GM12872 (cell line): ENCODE measurements at regions not wholly inside any gene's neighbourhood (a gene's known extent, or its start where the extent isn't known, plus 50 kb on each side); places are given as distances from the start of the nearest gene placed in this dataset.

Source experiments
- CTCF ChIP-seq: IDR thresholded peaks from 3 replicates; pipeline ENCODE4 v1.5.1; 2011; ENCODE audit warnings: low read depth, mild to moderate bottlenecking, low read length, moderate library complexity; ENCODE audit not compliant: insufficient read depth

GRCh38 chr13:39886336-39886735 lies 230.9 kb downstream of the COG6 start:
- TF ChIP-seq CTCF, result no peak

DNA sequence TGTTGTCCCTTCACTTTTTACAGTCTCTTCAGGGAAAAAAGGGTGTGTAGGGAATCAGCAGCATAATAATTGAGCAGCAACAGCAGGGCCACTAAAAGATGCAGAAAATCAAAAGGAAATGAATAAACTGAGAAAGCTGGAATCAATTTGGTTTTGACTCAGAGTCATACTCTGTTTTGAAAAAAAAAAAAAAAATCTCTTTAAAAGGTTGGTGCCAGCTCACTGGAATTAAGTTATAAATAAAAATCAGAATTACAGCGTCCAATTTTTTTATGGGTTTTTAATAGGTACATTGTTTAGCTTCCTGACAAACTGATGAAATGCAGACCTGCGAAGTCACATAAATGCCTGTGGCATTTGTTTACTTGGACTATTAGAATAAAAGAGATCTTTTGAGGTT lies 231.9 kb downstream of the COG6 start:
- TF ChIP-seq CTCF, result no peak

GRCh38 chr13:39888865-39889810 lies 233.7 kb downstream of the COG6 start:
- no peak for TF ChIP-seq CTCF

GRCh38 chr13:39890537-39890936 lies 235.1 kb downstream of the COG6 start:
- TF ChIP-seq CTCF, result no peak

DNA sequence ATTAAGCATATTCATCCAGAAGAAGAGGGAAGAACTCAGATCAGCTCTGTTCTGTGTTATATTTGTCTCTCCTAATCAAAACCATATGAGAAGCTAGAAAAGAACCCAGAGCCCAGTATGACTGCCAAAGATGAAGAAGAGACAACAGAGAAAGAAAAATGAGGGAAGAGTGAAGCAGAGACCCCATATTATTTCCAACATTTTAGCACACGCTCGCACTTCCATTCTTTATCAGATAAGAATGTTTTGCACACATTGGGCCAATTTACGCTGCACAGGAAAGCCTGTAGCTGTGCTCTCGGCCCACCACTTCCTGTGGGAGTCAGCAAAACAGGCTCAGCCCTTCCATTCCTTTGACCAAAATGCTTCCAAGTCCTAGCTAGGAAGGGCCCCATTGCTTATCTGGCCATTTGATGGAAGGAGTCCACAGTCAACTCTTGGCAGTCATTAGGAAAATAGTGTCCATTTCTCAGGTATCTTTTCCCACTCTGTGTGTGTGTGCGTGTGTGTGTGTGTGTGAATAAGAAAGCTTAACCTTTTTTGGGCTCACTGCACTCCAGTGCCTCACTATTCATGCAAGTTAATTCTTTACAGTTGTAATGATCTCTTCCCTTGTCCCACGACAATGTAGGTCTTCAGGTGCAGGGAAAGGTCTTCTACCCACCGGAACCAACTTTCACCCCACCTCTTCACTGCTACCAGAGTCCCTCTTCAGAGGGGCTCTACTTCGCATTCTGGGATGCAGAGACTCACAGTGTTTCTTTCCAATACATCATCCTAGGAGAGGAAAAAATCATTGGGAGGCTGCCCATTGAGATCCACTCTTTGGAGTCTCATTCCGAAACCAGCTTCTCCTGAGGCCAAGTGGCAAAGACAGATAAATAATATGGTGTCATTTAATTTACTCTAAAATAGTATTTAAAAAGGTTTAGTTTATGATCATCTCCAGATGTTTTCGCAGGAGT lies 237.5 kb downstream of the COG6 start:
- no peak for TF ChIP-seq CTCF

GRCh38 chr13:39893808-39894207 lies 238.3 kb downstream of the COG6 start:
- TF ChIP-seq CTCF, result no peak

DNA sequence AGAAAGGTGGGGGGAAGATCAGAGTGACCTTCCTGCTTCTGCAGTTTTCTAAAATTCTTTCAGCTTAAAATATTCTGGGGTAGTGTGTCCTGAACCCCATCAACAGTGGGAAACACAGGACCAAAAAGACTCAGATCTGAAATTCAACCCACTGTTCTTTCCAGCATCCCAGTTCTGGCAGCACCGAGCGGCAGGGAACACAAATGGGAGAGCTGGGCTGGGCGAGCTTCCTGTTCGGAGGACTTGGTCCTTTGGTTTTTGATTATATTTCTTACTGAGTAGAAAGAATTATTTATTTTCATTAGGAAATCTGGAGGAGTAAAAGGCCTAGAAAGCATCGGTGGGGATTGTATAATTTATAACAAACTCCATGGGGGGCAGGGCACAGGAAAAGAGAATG lies 239.1 kb downstream of the COG6 start:
- no peak for TF ChIP-seq CTCF
